GM21723 (cell line): ENCODE measurements at regions not wholly inside any gene's neighbourhood (a gene's known extent, or its start where the extent isn't known, plus 50 kb on each side); places are given as distances from the start of the nearest gene placed in this dataset.

Experiments used
- ATAC-seq: cut with Tn5 transposase; IDR thresholded peaks from one replicate; pipeline ENCODE4 v1.9.1; 2021; ENCODE audit warnings: mild to moderate bottlenecking, moderate library complexity; ENCODE audit not compliant: unreplicated experiment

GRCh38 chr7:45450571-45451204 is 123.5 kb upstream of the ADCY1 start:
- ATAC-seq: no peak

DNA sequence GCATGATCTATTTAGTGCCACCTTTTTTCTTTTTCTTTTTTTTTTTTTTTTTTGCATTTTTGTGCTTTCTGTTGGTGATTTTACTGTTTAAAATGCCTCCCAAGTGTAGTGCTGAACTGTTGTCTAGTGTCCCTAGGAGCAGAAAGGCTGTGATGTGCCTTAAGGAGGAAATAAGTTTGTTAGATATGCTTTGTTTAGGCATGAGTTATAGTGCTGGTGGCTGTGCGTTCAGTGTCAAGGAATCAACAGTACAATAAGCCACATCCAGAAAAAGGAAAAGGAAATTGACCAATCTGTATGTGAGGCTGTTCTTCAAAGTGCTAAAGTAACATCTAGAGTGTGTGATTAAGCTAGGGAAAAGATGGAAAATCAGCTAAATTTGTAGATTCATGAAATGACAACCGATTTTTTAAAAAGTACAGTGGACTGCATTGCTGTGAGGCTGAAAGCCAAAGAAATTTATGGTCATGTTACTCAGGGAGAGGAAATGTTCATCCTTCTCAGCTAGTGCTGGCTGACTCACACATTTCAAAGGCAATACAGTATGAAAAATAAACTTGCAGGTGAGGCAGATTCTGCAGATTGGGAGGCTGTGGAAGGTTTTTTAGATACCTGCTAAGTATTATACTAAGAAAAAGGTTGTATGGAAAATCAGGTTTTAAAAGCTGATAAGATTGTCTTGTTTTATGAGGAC is 122.7 kb upstream of the ADCY1 start:
- no peak for ATAC-seq

DNA sequence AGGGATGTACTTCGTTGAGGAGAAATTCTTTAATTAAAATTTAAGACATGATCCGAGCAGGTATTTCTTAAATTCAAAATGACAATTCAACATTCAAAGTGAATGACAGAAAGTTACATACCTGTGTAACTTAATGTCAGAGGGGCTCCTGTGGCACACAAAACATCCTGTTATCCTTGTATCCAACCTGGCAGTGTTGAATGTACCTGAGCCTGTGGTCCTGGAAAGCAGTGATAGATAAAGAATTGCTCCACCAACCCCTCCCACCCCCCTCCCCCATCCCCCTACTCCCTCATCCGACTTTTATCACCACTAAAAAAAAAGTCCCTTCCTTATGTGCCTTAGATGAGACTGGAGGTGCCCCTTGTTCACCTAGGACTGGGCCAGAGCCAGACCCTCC is 119.4 kb upstream of the ADCY1 start:
- ATAC-seq: no peak

- no peak for ATAC-seq
Measured at GRCh38 chr7:45455662-45456061, 118.5 kb upstream of the ADCY1 start.

DNA sequence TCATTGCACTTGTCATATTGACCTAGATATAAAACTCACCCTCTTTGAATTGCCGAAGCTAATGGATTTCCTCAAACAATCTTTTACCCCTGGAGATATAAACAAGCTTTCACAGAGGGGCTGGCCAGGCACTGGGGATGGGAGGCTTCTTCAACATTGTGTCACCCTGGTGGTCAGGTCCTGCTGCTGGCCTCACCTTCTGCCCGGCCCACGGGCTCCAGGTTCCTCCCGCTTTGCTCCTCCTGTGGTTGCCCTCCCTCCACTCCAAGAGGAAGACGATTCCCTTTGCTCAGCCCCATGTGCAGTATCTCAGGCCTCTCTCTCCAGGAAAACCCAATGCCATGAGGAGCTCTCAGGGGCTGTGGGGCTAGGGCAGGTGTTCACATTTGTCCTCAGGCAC is 118.1 kb upstream of the ADCY1 start:
- no peak for ATAC-seq

GRCh38 chr7:45456747-45457524 is 117.2 kb upstream of the ADCY1 start:
- no peak for ATAC-seq

- no peak for ATAC-seq
Measured at GRCh38 chr7:45457591-45457990, 116.6 kb upstream of the ADCY1 start.

DNA sequence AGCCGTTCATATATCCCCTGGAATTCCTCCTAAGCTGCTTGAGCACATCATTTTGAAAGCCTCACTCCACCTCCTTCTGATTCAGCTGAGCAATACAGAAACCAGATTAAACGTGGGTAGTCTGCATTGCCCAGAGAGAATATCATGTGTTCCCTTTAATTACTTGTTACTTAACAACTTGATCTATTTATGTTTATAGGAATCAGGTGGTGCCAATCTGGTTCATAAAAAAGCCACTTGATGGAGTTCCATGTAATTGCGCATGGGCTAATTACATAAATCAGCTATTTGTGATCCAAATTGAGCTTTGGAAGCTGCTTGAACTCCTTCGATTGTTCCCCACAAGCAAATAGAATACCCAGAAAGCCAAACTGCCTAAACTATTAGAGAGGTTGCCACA is 114.7 kb upstream of the ADCY1 start:
- ATAC-seq: no peak

- ATAC-seq: no peak
Measured at GRCh38 chr7:45460379-45460778, 113.8 kb upstream of the ADCY1 start.

GRCh38 chr7:45461026-45461425 is 113.1 kb upstream of the ADCY1 start:
- ATAC-seq: no peak

DNA sequence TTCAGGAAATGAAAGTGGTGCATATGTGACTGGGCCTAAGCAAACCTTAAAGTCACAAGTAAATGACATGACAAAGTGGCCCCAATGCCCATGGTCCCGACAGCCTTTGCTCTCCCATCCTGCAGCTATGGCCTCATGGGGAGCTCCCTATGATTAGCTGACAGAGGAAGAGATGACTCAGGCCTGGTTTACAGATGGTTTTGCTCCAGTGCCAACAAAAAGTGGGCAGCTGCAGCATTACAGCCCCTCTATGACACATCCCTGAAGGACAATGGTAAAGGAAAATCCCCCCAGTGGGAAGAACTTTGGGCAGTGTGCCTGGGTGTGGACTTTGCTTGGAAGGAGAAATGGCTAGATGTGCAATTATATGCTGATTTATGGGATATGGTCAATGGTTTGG is 105.1 kb upstream of the ADCY1 start:
- ATAC-seq: no peak

DNA sequence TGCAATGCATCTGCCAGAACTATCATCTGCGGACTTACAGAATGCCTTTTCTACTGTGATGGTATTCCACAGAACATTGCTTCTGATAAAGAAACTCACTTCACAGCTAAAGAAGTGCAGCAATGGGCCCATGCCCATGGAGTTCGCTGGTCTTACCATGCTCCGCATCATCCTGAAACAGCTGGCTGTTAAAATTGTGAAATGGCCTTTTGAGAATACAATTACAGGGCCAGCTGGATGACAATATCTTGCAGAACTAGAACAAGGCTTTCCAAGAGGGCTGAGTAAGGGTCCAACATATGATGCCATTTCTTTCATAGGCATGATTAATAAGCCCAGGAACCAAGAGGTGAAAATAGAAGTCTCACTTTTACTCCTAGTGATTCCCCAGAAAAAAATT is 104.1 kb upstream of the ADCY1 start:
- no peak for ATAC-seq

GRCh38 chr7:45479781-45480180 is 94.4 kb upstream of the ADCY1 start:
- no peak for ATAC-seq

- ATAC-seq: no peak
Measured at GRCh38 chr7:45482451-45482850, 91.7 kb upstream of the ADCY1 start.

DNA sequence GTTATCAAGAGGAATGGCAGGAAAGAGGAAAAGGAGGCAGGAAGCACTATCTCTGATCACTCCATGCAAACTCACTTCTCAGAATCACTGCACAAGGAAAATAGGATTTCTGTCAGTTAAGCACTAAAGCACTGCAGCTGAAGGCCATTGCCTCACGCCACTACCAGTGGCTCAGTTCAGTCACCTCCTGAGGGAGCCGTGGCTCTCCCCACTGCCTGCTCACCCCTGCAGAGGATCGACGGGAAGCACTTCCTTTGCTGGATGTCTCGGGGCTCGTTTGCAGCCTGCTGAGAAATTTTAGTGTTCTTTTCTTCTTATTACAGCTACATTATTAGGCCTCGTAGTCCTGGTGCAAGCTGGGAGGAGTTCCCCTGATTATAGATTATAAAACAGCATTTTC is 90.1 kb upstream of the ADCY1 start:
- ATAC-seq: no peak

- ATAC-seq: no peak
Measured at GRCh38 chr7:45486575-45486974, 87.6 kb upstream of the ADCY1 start.

DNA sequence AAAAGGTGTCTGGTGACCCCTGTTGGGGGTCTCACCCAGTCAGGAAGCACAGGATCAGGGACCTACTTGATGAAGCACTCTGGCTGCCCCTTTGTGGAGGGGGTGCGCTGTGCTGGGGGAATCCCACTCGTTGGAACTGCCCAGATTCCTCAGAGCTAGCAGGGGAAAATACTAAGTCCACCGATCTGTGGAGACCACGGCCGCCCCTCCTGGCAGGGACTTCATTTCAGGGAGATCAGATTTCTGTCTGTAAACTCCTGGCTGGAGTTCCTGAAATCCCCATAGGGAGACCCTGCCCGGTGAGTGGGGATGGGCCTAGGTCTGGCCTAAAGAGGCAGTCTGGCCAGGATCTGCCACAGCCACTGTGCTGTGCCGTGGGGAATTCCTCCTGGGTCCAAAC is 79.3 kb upstream of the ADCY1 start:
- ATAC-seq: no peak

DNA sequence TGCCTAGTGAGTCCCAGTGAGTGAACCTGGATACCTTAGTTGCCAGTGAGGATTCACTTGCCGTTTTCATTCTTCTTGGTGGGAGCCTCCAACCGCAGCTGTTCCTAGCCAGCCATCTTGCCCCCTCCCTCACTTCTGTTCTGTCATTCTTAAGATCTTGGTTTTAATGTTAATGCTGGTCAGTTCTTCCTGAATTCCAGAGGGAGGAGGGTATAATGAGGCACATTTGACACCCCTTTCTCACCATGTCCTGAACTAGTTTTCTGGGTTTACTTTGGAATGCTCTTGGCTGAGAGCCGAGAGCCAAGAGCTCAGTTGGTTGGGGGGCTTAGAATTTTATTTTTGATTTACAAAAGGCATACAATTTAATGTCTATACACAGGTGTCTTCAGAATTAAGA is 78.5 kb upstream of the ADCY1 start:
- ATAC-seq: no peak

DNA sequence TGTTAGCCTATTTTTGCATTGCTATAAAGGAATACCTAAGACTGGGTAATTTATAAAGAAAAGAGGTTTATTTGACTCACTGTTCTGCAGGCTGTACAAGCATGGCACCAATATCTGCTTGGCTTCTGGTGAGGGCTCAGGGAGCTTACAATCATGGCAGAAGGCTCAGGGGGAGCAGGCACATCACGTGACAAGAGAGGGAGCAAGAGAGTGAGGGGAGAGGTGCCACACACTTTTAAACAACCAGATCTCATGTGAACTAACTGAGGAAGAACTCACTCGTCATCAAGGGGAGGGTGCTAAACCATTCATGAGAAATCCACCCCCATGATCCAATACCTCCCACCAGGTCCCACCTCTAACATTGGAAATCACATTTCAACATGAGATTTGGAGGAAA is 73.9 kb upstream of the ADCY1 start:
- ATAC-seq: no peak

DNA sequence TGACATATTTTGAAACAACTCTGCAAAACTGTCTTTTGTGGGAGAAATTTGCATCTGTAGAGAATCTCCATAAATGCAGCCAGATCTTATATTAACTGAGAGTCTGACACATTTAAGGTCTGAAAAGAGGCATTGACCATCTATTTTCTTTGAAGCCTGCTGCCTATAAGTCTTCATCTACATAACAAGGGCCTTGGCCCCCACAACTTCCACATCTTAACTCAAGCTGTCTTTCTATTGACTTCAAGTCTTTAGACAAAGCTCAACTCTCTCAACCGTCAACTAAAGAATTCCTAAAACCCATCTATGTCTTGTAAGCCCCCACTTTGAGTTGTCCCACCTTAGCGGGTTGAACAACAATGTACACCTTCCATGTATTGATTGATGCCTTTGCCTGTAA is 72.4 kb upstream of the ADCY1 start:
- no peak for ATAC-seq

DNA sequence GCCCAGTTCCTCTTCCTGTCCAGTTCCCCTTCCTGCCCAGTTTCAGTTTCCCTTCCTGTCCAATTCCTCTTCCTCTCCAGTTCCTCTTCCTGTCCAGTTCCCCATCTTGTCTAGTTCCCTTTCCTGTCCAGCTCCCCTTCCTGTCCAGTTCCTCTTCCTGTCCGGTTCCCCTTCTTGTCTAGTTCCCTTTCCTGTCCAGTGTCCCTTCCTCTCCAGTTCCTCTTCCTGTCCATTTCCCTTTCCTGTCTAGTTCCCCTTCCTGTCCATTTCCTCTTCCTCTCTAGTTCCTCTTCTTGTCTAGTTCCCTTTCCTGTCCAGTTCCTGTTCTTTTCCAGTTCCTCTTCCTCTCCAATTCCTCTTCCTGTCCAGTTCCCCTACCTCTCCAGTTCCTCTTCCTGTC is 68.1 kb upstream of the ADCY1 start:
- ATAC-seq: no peak

GRCh38 chr7:45509222-45509621 is 64.9 kb upstream of the ADCY1 start:
- no peak for ATAC-seq
